PC-9 (cell line): ENCODE measurements at regions not wholly inside any gene's neighbourhood (a gene's known extent, or its start where the extent isn't known, plus 50 kb on each side); places are given as distances from the start of the nearest gene placed in this dataset.

ENCODE experiments used
- BruUV-seq: library from RNA; stranded (reverse); fragments of 400-500 nt; replicated peaks from 2 replicates; lab custom pipeline; 2021; lab: Mats Ljungman, UMichigan
- CTCF ChIA-PET: fragments of 300-600 bp; sonication (Branson Sonifier 250); formaldehyde crosslinking; loops from one replicate; lab custom pipeline; 2022; ENCODE audit warnings: antibody characterized with exemption; lab: Charles Lee
- POLR2A ChIA-PET: fragments of 300-600 bp; sonication (Branson Sonifier 250); formaldehyde crosslinking; loops from one replicate; lab custom pipeline; 2022; ENCODE audit warnings: antibody characterized with exemption; ENCODE audit not compliant: unreplicated experiment; lab: Charles Lee
- DNase-seq, 2 experiments: peaks; one replicate each; pipeline versions ENCODE4 v3.0.0 to v3.0.0-alpha.2; 2015 to 2022; ENCODE audit warnings: mixed read lengths in 1 of 2
- H2AFZ ChIP-seq: fragments of 200-600 bp; sonication (generic); 2 replicates; pipeline ENCODE4 v1.8.1; 2017; ENCODE audit warnings: antibody characterized with exemption
- H3F3A ChIP-seq: fragments of 200-600 bp; sonication (generic); 2 replicates; pipeline ENCODE4 v1.8.1; 2017; ENCODE audit warnings: antibody characterized with exemption, mild to moderate bottlenecking, low read depth; ENCODE audit not compliant: insufficient read depth
- H3K27ac ChIP-seq: fragments of 200-600 bp; sonication (generic); 2 replicates; pipeline ENCODE4 v1.6.1; 2016; ENCODE audit warnings: mixed run types
- H3K27me3 ChIP-seq: fragments of 200-600 bp; sonication (generic); 2 replicates; pipeline ENCODE4 v1.6.1; 2016; ENCODE audit warnings: low read depth, mixed run types; ENCODE audit not compliant: insufficient read depth
- H3K36me3 ChIP-seq: fragments of 200-600 bp; sonication (generic); 2 replicates; pipeline ENCODE4 v1.6.1; 2016; ENCODE audit warnings: low read depth, mixed run types
- H3K4me1 ChIP-seq: fragments of 200-600 bp; sonication (generic); replicated peaks from 2 replicates; pipeline ENCODE4 v1.6.1; 2016; ENCODE audit warnings: mixed run types; ENCODE audit not compliant: insufficient read depth
- H3K4me2 ChIP-seq: fragments of 200-600 bp; sonication (generic); 2 replicates; pipeline ENCODE4 v1.6.1; 2017; ENCODE audit warnings: mixed run types
- H3K4me3 ChIP-seq: fragments of 200-600 bp; sonication (generic); 2 replicates; pipeline ENCODE4 v1.6.1; 2016; ENCODE audit warnings: mixed run types
- H3K79me2 ChIP-seq: fragments of 200-600 bp; sonication (generic); 2 replicates; pipeline ENCODE4 v1.6.1; 2017; ENCODE audit warnings: low read depth, mixed run types
- H3K9me2 ChIP-seq: fragments of 200-600 bp; sonication (generic); 2 replicates; pipeline ENCODE4 v1.8.1; 2017; ENCODE audit warnings: mild to moderate bottlenecking; ENCODE audit not compliant: insufficient read depth
- H3K9me3 ChIP-seq: fragments of 200-600 bp; sonication (generic); 2 replicates; pipeline ENCODE4 v1.8.1; 2016; ENCODE audit warnings: low read depth; ENCODE audit not compliant: insufficient read depth
- H4K20me1 ChIP-seq: fragments of 200-600 bp; sonication (generic); 2 replicates; pipeline ENCODE4 v1.8.1; 2017; ENCODE audit not compliant: insufficient read depth
- CTCF ChIP-seq: fragments of 200-600 bp; sonication (generic); conservative IDR thresholded peaks from 2 replicates; pipeline ENCODE4 v1.6.1; 2017; ENCODE audit warnings: mixed run types, antibody characterized with exemption, mild to moderate bottlenecking, moderate library complexity
- EZH2 ChIP-seq: fragments of 200-600 bp; sonication (generic); IDR thresholded peaks from 2 replicates; pipeline ENCODE4 v1.8.0; 2017; ENCODE audit warnings: antibody characterized with exemption, low read depth
- intact Hi-C: fragments of 100-400 bp; cut with micrococcal nuclease; formaldehyde crosslinking; loops from one replicate; pipeline ENCODE4 v1.10.0; 2022; ENCODE audit not compliant: unreplicated experiment

DNA sequence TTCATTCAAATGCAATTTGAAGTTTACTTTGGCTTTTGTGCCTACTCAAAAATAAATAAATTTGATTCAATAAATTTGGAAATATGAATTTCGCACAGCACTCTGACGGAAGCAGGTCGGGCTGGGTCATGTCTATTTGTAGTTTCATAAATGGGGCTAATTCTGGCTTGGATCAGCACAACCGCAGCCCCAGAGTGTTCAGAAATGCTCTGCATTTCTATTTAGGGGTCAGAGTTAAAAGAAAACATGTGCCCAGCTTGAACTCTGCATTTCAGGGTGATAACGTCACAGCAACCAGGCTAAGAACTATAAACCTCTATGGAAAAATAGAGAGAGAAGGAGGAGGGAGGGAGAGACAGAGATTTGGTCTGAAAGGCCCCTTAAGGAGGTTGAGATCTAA lies 480.9 kb upstream of the NOX3 start:
- no peaks in the 10 kb centered on the region for H4K20me1 ChIP-seq
- no peak overlapping the region for H3K4me3 ChIP-seq
- DNase-seq: no peak
- no peaks in the 10 kb centered on the region for H3K4me1 ChIP-seq
- intact Hi-C loops: no loop called here
- no peak overlapping the region for H3K4me2 ChIP-seq
- ChIA-PET POLR2A (no interaction called here), CTCF (no interaction called here)
- H3K36me3 ChIP-seq: no peaks in the 10 kb centered on the region
- no TSS peak for BruUV-seq
- no peak overlapping the region for H2AFZ ChIP-seq
- H3K27ac ChIP-seq: no peak overlapping the region
- no peaks in the 10 kb centered on the region for H3K27me3 ChIP-seq
- no peaks in the 10 kb centered on the region for H3K79me2 ChIP-seq
- H3K9me3 ChIP-seq: no peaks in the 10 kb centered on the region; the same call in none of the 2 replicates
- no peaks in the 10 kb centered on the region for H3F3A ChIP-seq
- H3K9me2 ChIP-seq: no peaks in the 10 kb centered on the region
- TF ChIP-seq CTCF (no peak), EZH2 (no peak)

DNA sequence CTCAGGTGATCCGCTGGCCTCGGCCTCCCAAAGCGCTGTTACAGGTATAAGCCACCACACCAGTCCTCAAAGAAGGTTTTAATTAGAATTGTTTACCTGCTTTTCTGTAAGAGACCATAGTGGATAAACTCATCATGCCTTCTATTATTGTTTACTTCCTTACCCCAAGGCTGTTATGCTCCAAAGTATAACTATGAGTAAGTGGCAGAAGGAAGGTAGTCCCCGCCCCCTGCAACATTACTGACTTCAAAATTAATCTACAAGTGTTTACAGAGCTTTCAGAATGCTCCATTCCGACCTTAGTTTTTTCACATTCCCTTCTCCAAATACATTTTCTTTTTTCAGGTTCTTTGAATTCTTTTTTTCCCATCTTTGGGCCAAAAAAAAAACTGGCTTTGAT lies 480.5 kb upstream of the NOX3 start:
- TF ChIP-seq EZH2: no peak
- TF ChIP-seq CTCF: no peak
- CTCF ChIA-PET: no interaction called here
- H2AFZ ChIP-seq: no peak overlapping the region
- no peaks in the 10 kb centered on the region for H3K27me3 ChIP-seq
- intact Hi-C loops: no loop called here
- no peak overlapping the region for H3K4me2 ChIP-seq
- no peak overlapping the region for H3K27ac ChIP-seq
- no peak overlapping the region for H3K4me3 ChIP-seq
- no peaks in the 10 kb centered on the region for H4K20me1 ChIP-seq
- no peaks in the 10 kb centered on the region for H3K36me3 ChIP-seq
- no peaks in the 10 kb centered on the region for H3F3A ChIP-seq
- H3K9me3 ChIP-seq: no peaks in the 10 kb centered on the region; the same call in none of the 2 replicates
- H3K4me1 ChIP-seq: no peaks in the 10 kb centered on the region
- no TSS peak for BruUV-seq
- H3K79me2 ChIP-seq: no peaks in the 10 kb centered on the region
- DNase-seq: no peak
- H3K9me2 ChIP-seq: no peaks in the 10 kb centered on the region
- POLR2A ChIA-PET: no interaction called here

GRCh38 chr6:155916846-155917624 lies 461.4 kb upstream of the NOX3 start:
- CTCF ChIA-PET: no interaction called here
- Histone ChIP-seq H3K27me3 (no peaks in the 10 kb centered on the region), H3K4me2 (no peak overlapping the region), H3K9me2 (no peaks in the 10 kb centered on the region), H4K20me1 (no peaks in the 10 kb centered on the region), H3K27ac (no peak overlapping the region), H3F3A (no peaks in the 10 kb centered on the region), H3K4me3 (no peak overlapping the region), H3K79me2 (no peaks in the 10 kb centered on the region), H3K4me1 (no peaks in the 10 kb centered on the region), H3K36me3 (no peaks in the 10 kb centered on the region), H2AFZ (no peak overlapping the region), H3K9me3 (peaks cover 4% of the 10 kb centered on the region; the same call in 1 of the 2 replicates)
- POLR2A ChIA-PET: no interaction called here
- no peak for DNase-seq
- intact Hi-C loops: no loop called here
- TF ChIP-seq EZH2: no peak
- no peak for TF ChIP-seq CTCF
- BruUV-seq: no TSS peak
